ENCODE measurements at regions not wholly inside any gene's neighbourhood (a gene's known extent, or its start where the extent isn't known, plus 50 kb on each side); places are given as distances from the start of the nearest gene placed in this dataset.

DNA sequence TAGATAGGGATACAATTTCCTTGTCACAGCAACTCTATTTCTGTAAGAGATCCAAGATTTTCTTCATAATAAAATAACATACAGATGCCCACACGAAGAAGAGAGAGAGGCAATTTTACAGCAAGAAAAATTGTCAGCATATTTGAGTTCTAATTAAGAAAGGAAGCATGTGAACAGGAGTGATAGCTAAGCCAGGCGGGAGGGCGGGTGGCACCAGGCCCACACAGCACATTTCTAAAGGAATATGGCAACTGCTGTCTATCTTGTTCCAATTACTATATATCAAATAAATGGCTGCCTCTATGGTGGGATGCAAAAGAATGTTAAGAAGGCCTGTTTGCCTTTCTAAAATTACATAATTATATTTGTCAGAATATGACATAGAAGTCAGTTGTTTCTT is 248.3 kb upstream of the DOK6 start:
- TF ChIP-seq, protein P1, sequence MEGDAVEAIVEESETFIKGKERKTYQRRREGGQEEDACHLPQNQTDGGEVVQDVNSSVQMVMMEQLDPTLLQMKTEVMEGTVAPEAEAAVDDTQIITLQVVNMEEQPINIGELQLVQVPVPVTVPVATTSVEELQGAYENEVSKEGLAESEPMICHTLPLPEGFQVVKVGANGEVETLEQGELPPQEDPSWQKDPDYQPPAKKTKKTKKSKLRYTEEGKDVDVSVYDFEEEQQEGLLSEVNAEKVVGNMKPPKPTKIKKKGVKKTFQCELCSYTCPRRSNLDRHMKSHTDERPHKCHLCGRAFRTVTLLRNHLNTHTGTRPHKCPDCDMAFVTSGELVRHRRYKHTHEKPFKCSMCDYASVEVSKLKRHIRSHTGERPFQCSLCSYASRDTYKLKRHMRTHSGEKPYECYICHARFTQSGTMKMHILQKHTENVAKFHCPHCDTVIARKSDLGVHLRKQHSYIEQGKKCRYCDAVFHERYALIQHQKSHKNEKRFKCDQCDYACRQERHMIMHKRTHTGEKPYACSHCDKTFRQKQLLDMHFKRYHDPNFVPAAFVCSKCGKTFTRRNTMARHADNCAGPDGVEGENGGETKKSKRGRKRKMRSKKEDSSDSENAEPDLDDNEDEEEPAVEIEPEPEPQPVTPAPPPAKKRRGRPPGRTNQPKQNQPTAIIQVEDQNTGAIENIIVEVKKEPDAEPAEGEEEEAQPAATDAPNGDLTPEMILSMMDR (conservative IDR thresholded peaks at IDR 0.05 in 1 of 2, IDR thresholded peaks at IDR 0.05 in 1 of 2; ENCODE audit: extremely low read depth in 1 of 2, insufficient read depth in 1 of 2, low read depth in 1 of 2, low read length in 2 of 2): no peak
- no peak for TF ChIP-seq EZH2 (IDR thresholded peaks at IDR 0.05; ENCODE audit: borderline replicate concordance, low read length)

Measured in mammary epithelial cell (primary cell).